ENCODE measurements at regions not wholly inside any gene's neighbourhood (a gene's known extent, or its start where the extent isn't known, plus 50 kb on each side); places are given as distances from the start of the nearest gene placed in this dataset.
"Not testable (repeated sequence)": the region's sequence is repeated elsewhere in the genome, so short reads cannot be mapped to it uniquely, and the experiment has no call there.

GRCh38 chr13:24968416-24968815 is 127.5 kb upstream of the PABPC3 start:
- DNase-seq = peak in 1 of 2 donors; percentile 24
- not testable (repeated sequence) for H3K9me3 ChIP-seq (ENCODE audit: control insufficient read depth, low read depth, low read length); H3K4me1 ChIP-seq (ENCODE audit: control insufficient read depth, insufficient read depth, low read length); H3K36me3 ChIP-seq (ENCODE audit: control insufficient read depth, insufficient read depth, low read length); H3K27me3 ChIP-seq (ENCODE audit: control insufficient read depth, insufficient read depth, low read length); H3K27ac ChIP-seq (ENCODE audit: low read length)
- WGBS (ENCODE audit: insufficient coverage, low lambda C conversion rate) = no CpG with 5 or more reads among the region's 2 CpGs
- peak overlapping the region; percentile 38 for H3K4me3 ChIP-seq (ENCODE audit: low read length)

- H3K9me3 ChIP-seq (ENCODE audit: control insufficient read depth, low read depth, low read length); H3K27ac ChIP-seq (ENCODE audit: low read length); H3K27me3 ChIP-seq (ENCODE audit: control insufficient read depth, insufficient read depth, low read length); DNase-seq; H3K4me1 ChIP-seq (ENCODE audit: control insufficient read depth, insufficient read depth, low read length); H3K4me3 ChIP-seq (ENCODE audit: low read length); H3K36me3 ChIP-seq (ENCODE audit: control insufficient read depth, insufficient read depth, low read length): not testable (repeated sequence)
- WGBS (ENCODE audit: insufficient coverage, low lambda C conversion rate) = no CpG with 5 or more reads among the region's 9 CpGs
These were observed 122.8 kb upstream of the PABPC3 start for GRCh38 chr13:24973102-24973501.

GRCh38 chr13:24981181-24981803 is 114.6 kb upstream of the PABPC3 start:
- not testable (repeated sequence) for H3K27me3 ChIP-seq (ENCODE audit: control insufficient read depth, insufficient read depth, low read length); H3K4me1 ChIP-seq (ENCODE audit: control insufficient read depth, insufficient read depth, low read length); H3K36me3 ChIP-seq (ENCODE audit: control insufficient read depth, insufficient read depth, low read length); H3K27ac ChIP-seq (ENCODE audit: low read length); H3K4me3 ChIP-seq (ENCODE audit: low read length); DNase-seq; H3K9me3 ChIP-seq (ENCODE audit: control insufficient read depth, low read depth, low read length)
- no CpG with 5 or more reads among the region's 3 CpGs for WGBS (ENCODE audit: insufficient coverage, low lambda C conversion rate)

GRCh38 chr13:24982333-24982999 is 113.5 kb upstream of the PABPC3 start:
- Histone ChIP-seq H3K27ac (ENCODE audit: low read length) (no peak overlapping the region), H3K36me3 (ENCODE audit: control insufficient read depth, insufficient read depth, low read length) (no peaks in the 10 kb centered on the region), H3K9me3 (ENCODE audit: control insufficient read depth, low read depth, low read length) (no peaks in the 10 kb centered on the region), H3K4me3 (ENCODE audit: low read length) (no peak overlapping the region), H3K27me3 (ENCODE audit: control insufficient read depth, insufficient read depth, low read length) (peaks cover 15% of the 10 kb centered on the region), H3K4me1 (ENCODE audit: control insufficient read depth, insufficient read depth, low read length) (no peaks in the 10 kb centered on the region)
- no CpG with 5 or more reads among the region's 11 CpGs for WGBS (ENCODE audit: insufficient coverage, low lambda C conversion rate)
- DNase-seq = no peak

- no peaks in the 10 kb centered on the region for H3K9me3 ChIP-seq (ENCODE audit: control insufficient read depth, low read depth, low read length)
- no peak for DNase-seq
- H3K36me3 ChIP-seq (ENCODE audit: control insufficient read depth, insufficient read depth, low read length) = no peaks in the 10 kb centered on the region
- H3K4me1 ChIP-seq (ENCODE audit: control insufficient read depth, insufficient read depth, low read length) = no peaks in the 10 kb centered on the region
- H3K27ac ChIP-seq (ENCODE audit: low read length) = no peak overlapping the region
- H3K4me3 ChIP-seq (ENCODE audit: low read length) = no peak overlapping the region
- peaks cover 17% of the 10 kb centered on the region for H3K27me3 ChIP-seq (ENCODE audit: control insufficient read depth, insufficient read depth, low read length)
- WGBS (ENCODE audit: insufficient coverage, low lambda C conversion rate) = no CpG with 5 or more reads among the region's 8 CpGs
These were observed 112.8 kb upstream of the PABPC3 start for GRCh38 chr13:24983094-24983493.

- Histone ChIP-seq H3K36me3 (ENCODE audit: control insufficient read depth, insufficient read depth, low read length) (no peaks in the 10 kb centered on the region), H3K9me3 (ENCODE audit: control insufficient read depth, low read depth, low read length) (no peaks in the 10 kb centered on the region), H3K27ac (ENCODE audit: low read length) (no peak overlapping the region), H3K4me3 (ENCODE audit: low read length) (no peak overlapping the region), H3K27me3 (ENCODE audit: control insufficient read depth, insufficient read depth, low read length) (peaks cover 27% of the 10 kb centered on the region), H3K4me1 (ENCODE audit: control insufficient read depth, insufficient read depth, low read length) (no peaks in the 10 kb centered on the region)
- DNase-seq = no peak
- no CpG with 5 or more reads among the region's 5 CpGs for WGBS (ENCODE audit: insufficient coverage, low lambda C conversion rate)
These were observed 111.8 kb upstream of the PABPC3 start for GRCh38 chr13:24984134-24984533.

- H3K4me3 ChIP-seq (ENCODE audit: low read length) = no peak overlapping the region
- H3K27me3 ChIP-seq (ENCODE audit: control insufficient read depth, insufficient read depth, low read length) = peaks cover 29% of the 10 kb centered on the region
These were observed 110.8 kb upstream of the PABPC3 start for GRCh38 chr13:24985107-24985506.

GRCh38 chr13:24985896-24986295 is 110.0 kb upstream of the PABPC3 start:
- no peaks in the 10 kb centered on the region for H3K9me3 ChIP-seq (ENCODE audit: control insufficient read depth, low read depth, low read length)
- H3K4me3 ChIP-seq (ENCODE audit: low read length) = no peak overlapping the region
- H3K27ac ChIP-seq (ENCODE audit: low read length) = no peak overlapping the region
- no CpG with 5 or more reads among the region's 2 CpGs for WGBS (ENCODE audit: insufficient coverage, low lambda C conversion rate)
- no peaks in the 10 kb centered on the region for H3K4me1 ChIP-seq (ENCODE audit: control insufficient read depth, insufficient read depth, low read length)
- DNase-seq = no peak
- H3K27me3 ChIP-seq (ENCODE audit: control insufficient read depth, insufficient read depth, low read length) = peaks cover 29% of the 10 kb centered on the region
- no peaks in the 10 kb centered on the region for H3K36me3 ChIP-seq (ENCODE audit: control insufficient read depth, insufficient read depth, low read length)

More at GRCh38 chr13:24985107-24985506, 110.8 kb upstream of the PABPC3 start:
- WGBS (ENCODE audit: insufficient coverage, low lambda C conversion rate) = no CpG with 5 or more reads among the region's 5 CpGs
- no peaks in the 10 kb centered on the region for H3K4me1 ChIP-seq (ENCODE audit: control insufficient read depth, insufficient read depth, low read length)
- no peaks in the 10 kb centered on the region for H3K9me3 ChIP-seq (ENCODE audit: control insufficient read depth, low read depth, low read length)
- no peak for DNase-seq
- H3K27ac ChIP-seq (ENCODE audit: low read length) = no peak overlapping the region
- H3K36me3 ChIP-seq (ENCODE audit: control insufficient read depth, insufficient read depth, low read length) = no peaks in the 10 kb centered on the region

- Histone ChIP-seq H3K27me3 (ENCODE audit: control insufficient read depth, insufficient read depth, low read length) (peaks cover 29% of the 10 kb centered on the region), H3K4me1 (ENCODE audit: control insufficient read depth, insufficient read depth, low read length) (no peaks in the 10 kb centered on the region), H3K4me3 (ENCODE audit: low read length) (no peak overlapping the region), H3K36me3 (ENCODE audit: control insufficient read depth, insufficient read depth, low read length) (no peaks in the 10 kb centered on the region), H3K9me3 (ENCODE audit: control insufficient read depth, low read depth, low read length) (no peaks in the 10 kb centered on the region), H3K27ac (ENCODE audit: low read length) (no peak overlapping the region)
- DNase-seq = no peak
- no CpG with 5 or more reads among the region's 9 CpGs for WGBS (ENCODE audit: insufficient coverage, low lambda C conversion rate)
These were observed 109.1 kb upstream of the PABPC3 start for GRCh38 chr13:24986826-24987225.

- DNase-seq; H3K36me3 ChIP-seq (ENCODE audit: control insufficient read depth, insufficient read depth, low read length); H3K9me3 ChIP-seq (ENCODE audit: control insufficient read depth, low read depth, low read length); H3K4me3 ChIP-seq (ENCODE audit: low read length); H3K27ac ChIP-seq (ENCODE audit: low read length); H3K4me1 ChIP-seq (ENCODE audit: control insufficient read depth, insufficient read depth, low read length): not testable (repeated sequence)
- peaks cover 26% of the 10 kb centered on the region for H3K27me3 ChIP-seq (ENCODE audit: control insufficient read depth, insufficient read depth, low read length)
- WGBS (ENCODE audit: insufficient coverage, low lambda C conversion rate) = 100% methylated on average over 3 of the region's 6 CpGs
These were observed 106.0 kb upstream of the PABPC3 start for GRCh38 chr13:24989959-24990358.

GRCh38 chr13:24992946-24993345 is 103.0 kb upstream of the PABPC3 start:
- not testable (repeated sequence) for H3K9me3 ChIP-seq (ENCODE audit: control insufficient read depth, low read depth, low read length); H3K4me3 ChIP-seq (ENCODE audit: low read length); DNase-seq; H3K27ac ChIP-seq (ENCODE audit: low read length); H3K36me3 ChIP-seq (ENCODE audit: control insufficient read depth, insufficient read depth, low read length); H3K4me1 ChIP-seq (ENCODE audit: control insufficient read depth, insufficient read depth, low read length)
- WGBS (ENCODE audit: insufficient coverage, low lambda C conversion rate) = 88% methylated on average over 3 of the region's 4 CpGs
- H3K27me3 ChIP-seq (ENCODE audit: control insufficient read depth, insufficient read depth, low read length) = peaks cover 12% of the 10 kb centered on the region
